Activated T-cell treated with anti-CD3 and anti-CD28 coated beads, Interleukin-2, amount 50 U/mL, for 1 hour (primary cell): ENCODE measurements at regions not wholly inside any gene's neighbourhood (a gene's known extent, or its start where the extent isn't known, plus 50 kb on each side); places are given as distances from the start of the nearest gene placed in this dataset.

ENCODE experiments used
- DNase-seq: peaks from one replicate; pipeline ENCODE4 v3.0.0-alpha.2; 2020

DNA sequence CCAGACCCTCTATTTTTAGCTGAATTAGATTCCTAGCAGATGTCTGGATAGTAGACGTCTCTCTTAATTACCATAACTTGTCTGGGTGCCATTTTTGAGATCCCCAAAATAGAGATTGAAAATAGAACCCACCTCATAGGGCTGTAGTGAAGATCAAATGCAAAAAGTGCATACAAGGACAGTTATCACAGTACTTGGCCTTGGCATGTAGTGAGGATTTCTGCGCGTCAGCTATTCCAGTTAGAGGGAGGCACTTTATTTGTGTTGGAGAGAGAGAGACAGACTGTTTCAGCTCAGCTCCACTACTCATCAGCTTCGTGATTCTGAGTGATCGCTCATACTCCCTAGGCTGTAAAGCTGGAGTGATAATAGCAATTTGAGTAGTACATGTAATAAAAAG is 59.6 kb upstream of the CDH13 start:
- no peak for DNase-seq

DNA sequence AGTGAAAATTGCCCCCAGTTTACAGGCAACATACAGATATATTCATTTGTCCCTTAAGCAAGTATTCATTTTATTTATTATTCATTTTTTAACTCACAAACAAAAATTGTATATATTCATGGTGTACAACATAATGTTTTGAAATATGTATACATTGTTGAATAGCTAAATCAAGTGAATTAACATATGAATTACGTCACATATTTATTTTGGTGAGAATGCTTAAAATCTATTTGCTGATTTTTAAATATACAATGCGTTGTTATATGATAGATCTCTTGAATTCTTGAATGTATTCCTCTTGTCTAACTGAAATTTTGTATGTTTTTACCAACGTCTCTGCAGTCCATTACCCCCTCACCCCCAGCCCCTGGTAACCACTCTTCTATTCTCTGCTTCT is 63.4 kb upstream of the CDH13 start:
- DNase-seq, result no peak

DNA sequence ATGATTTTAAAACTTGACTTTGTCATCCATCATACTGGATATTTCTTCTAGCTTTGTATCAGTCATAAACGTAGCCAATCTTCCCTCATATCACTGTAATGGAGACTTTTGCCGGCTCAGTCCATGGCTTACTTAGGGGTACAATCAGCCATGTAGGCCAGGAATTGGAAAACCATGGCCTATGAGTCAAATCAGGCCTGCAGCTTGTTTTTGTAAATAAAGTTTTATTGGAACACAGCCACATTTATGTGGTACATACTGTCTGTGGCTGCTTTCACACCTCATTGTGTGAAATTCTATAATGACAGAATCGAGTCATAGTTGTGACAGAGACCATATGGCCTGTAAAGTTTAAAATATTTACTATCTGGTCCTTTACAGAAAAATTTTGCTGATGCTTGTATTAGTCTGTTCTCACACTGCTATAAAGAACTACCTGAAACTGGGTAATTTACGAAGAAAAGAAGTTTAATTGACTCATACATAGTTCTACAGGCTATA is 64.5 kb upstream of the CDH13 start:
- no peak for DNase-seq

DNA sequence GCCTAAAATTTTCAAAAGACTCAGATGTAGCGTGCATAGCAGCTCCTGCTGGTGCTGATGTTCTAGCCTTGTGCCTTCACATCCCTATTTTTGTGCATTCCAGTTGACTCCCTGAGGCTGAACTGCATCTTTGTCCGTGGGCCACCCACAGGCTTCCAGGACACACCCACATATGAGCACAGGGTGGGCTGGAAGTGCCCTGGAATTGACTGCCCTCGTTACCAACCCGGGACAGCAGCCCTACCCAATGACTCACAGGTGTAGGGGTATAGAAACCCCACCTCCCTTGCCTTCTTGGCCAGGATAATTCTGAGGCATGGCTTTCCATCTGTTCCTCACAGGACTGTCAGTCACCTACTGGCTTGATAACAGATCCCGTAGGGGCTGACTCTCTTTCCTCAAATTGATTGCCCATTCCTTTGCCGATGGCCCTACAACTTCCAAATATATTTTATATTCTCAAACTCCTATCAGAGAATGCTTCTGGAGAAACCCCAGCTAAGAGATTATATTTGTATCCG is 65.9 kb upstream of the CDH13 start:
- no peak for DNase-seq

DNA sequence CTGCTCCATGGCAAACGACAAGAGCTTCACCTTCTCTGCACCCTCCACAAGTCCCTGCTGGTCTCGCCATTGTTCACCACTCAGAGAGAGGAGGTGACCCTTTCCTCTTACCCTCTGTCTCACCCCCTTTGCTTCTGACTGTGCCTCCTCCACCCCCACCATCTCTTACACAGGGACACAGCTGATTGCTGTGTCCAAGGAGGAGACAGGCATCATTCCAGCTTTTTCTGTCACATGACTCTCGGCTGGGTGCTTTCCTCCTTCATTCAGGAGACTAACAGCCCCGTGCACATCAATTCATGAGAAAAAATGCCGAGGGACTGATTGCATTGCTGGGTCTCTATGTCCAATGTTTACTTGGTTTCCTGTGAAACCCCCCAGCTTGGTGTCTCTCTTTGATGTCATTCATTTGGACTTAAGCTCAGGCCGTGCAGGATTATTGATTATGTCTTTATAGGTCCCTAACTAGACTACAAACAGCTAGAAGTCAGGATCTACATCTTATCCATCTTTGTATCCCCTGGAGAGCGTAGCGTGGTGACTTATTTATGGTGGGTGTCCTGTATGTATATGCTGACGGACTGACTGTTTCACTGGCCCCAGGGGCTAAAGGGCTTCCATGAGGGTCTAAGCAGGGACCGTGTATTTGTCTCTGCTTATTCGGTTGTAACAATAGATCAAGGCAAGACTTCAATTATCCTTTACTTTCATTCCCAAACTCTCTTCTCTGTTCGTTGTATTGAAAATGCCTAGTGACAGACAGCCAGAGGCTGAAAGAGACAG is 82.2 kb upstream of the CDH13 start:
- no peak for DNase-seq

DNA sequence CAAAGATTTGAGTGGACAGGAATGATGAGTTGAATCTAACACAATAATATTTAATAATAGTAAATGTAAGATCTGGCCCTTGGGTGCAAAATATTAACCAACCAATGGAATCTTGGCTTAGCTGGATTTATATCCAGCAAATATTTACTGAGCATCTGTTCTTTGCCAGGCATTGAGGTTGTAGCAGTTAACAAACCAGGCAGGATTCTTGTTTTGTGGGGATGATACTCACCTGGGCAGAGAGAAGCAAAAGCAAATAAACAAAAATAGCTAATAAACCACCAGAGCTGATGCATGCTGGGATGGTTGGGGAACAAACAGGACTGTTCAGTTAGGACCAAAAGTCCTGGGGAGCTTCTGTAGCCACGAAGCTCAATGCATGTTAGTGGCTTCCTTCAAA is 84.1 kb upstream of the CDH13 start:
- DNase-seq, result no peak

DNA sequence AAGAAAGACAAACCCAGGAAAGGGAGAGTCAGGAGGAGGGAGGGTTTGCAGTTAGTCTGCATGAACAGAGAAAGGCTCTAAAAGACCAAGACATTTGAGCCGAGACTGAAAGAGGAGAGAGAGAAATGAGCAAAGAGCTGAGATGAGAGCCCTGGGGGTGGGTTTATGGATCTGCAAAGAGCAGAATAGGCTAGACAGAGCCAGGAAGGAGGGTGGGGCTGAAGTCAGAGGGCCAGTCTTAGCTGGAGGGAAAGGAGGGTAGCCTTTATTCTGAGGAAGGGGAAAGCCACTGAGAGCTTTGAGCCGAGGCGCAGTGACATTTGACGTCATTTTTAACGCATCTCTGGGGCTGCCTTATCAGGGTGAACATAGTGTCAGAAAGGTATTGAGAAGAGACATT is 85.7 kb upstream of the CDH13 start:
- DNase-seq, result no peak

DNA sequence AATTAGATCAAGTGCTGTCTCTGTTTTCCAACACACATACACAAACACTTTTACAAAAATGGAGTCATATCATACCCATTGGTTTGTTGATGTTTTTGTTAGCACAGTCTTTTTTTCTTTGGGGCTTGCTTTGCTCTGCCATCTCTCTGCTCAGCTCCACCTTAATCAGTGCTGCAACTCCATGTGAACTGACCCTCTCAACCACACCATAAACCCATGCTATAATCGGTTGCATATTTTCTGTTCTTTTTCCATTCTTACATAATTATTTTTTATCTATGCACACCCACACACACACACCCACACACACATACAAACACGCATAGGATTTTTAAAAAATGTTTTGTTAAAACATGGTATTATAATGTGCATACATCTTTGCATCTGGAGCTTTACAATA is 91.0 kb upstream of the CDH13 start:
- DNase-seq, result no peak

DNA sequence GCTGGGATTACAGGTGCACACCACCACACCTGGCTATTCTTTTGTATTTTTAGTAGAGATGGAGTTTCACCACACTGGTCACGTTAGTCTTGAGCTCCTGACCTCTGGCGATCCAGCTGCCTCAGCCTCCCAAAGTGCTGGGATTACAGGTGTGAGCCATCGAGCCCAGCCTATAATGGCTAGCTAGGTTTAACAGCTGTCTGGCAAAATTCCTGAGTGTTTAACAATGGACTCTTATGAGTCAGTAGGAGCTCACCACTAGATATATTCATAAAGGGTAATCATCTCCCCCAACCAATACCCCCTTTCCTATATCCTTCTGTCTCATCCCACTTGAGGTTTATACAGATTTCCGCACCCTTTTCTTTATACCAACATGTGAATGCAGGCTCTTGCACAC is 91.5 kb upstream of the CDH13 start:
- DNase-seq, result no peak

DNA sequence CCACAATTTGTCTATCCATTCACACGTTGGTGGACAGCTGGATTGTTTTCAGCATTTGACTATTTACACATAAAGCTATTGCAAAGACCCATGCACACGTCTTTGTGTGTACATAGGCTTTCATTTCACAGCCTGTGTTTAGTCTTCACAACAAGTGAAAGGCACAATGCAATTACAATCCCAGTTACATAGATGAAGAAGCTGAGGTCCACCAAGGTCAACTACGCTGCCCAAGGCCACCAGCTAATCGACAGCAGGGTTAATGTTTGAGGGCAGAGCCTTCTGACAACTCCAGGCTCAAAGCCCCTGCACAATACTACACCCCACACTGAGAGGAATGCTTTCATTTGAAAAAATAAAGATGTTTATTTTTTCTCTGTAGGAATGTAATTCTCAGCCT is 93.6 kb upstream of the CDH13 start:
- DNase-seq, result no peak

DNA sequence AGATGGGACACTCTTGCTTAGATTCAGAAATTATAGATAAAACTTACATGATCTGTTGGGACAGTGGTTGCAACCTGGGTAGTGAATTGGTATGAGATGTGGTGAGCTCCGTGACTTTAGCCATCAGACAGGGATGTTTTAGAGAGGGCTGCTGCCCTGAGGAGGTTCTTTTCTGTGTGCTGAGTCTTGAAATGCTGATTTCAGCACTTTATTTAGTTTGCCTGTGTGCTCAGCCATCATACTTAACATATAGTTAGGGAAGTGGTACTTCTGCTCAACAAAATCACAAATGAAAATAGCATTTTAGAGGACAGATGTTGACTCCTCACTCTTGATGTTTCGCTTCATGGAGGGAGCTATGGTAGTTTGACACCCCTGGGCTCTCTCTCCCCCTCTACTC is 95.9 kb upstream of the CDH13 start:
- no peak for DNase-seq

DNA sequence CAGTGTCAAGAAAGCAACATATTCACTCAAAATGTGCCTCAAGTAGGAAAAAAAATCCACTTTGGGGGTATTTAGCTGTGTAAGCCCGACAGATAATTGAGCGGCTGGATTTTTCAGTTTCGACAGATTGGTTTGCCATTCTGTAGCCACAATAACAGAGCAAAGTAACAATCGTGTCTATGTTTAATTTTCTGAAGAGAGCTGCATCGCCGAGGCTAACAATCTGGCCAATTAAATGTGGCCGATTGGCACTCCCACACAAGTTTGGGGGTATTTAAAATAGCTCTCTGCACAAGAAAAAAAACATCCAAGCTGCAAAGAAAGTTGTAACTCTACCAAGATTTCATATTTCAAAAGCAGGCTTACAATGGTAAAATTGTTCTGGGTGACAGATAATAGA is 99.7 kb upstream of the CDH13 start:
- no peak for DNase-seq

DNA sequence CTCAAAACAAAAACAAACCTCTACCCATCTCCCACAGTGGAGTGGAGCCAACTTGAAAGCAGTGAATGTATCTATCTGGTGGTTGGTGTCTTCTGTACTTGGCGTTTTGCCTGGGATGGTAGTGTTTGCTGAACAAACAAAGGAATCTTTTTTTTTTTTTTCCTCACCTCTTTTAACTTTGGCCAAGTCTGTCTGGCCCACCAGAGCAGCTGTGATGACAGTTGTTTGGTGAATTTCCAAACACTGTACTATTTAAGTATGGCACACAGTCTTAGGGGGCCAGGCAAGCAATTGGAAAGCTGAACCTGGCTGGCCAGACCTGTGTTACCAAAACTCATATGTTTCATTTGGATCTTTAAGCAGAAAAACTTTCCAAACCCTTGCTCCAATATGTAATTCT is 101.8 kb upstream of the CDH13 start:
- no peak for DNase-seq

DNA sequence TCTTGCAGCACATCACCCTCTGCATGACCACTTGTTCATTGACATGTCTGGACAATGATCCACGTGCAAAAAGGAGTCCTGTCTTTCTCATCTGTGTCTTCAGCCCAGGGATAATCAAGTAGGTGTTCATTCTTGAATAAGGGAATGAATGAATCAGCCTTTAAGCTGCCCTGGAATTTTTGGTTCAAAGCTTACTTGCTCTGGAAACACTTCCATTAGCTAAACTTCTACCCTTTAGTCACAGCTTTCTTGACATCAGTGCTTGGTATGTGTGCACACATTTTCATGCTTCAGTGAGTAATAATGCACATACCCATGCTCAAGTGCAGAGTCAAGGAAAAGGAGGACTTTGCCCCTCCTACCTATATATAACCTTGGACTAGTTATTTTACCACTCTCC is 103.0 kb upstream of the CDH13 start:
- DNase-seq, result no peak

DNA sequence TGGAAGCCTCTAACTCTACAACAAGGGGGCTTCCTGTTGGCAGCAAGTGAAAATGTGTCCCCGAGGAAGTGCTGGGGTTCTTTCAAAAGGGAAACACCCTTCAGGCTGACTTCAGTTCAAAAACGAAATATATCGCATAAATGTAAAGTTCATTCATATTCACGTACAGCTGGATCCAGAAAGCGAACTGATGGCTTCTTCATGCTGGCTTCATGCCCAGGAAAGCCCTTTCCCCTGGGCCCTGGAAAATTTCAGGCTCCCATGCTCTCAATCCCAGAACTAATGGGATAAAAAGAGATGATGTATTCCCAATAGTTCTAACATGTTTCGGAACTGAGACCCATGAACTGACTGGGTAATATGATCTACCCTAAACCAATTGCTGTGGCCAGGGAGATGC is 104.7 kb upstream of the CDH13 start:
- no peak for DNase-seq

DNA sequence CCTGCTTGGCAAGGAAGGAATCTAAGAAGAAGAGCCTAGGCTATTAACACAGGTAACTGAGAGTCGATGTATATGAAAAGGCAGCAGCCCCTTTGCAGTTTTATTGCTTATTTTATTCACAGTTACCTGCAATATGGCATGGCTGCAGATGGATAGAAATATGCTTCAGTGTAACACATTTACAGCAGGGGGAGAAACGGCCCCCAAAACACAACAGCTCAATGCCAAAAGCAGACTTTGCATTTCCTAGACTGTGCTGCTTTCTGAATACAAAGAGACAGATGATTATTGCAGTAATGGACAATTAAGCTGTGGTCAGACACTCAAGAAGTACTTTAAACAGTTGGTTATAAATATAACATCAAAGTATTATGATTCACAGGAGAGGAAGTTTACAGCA is 108.0 kb upstream of the CDH13 start:
- no peak for DNase-seq

DNA sequence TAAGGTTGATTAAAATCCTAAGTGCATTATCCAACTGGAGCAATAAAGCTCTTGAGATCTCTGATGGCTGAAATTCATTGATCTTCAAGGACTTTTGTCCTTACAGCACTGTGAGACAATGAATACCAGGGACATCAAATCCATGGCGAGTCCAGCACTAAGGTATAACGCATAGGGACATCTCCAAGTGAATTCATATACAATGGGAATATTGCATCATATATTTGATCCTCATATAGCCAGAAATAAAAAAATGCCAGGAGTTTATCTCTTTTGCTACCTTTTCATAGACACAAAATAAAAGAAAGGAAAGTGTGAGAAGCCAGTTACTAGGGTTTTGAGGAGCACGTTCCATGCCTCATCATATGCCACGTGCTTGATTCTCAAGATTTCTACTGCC is 112.5 kb upstream of the CDH13 start:
- DNase-seq, result no peak

DNA sequence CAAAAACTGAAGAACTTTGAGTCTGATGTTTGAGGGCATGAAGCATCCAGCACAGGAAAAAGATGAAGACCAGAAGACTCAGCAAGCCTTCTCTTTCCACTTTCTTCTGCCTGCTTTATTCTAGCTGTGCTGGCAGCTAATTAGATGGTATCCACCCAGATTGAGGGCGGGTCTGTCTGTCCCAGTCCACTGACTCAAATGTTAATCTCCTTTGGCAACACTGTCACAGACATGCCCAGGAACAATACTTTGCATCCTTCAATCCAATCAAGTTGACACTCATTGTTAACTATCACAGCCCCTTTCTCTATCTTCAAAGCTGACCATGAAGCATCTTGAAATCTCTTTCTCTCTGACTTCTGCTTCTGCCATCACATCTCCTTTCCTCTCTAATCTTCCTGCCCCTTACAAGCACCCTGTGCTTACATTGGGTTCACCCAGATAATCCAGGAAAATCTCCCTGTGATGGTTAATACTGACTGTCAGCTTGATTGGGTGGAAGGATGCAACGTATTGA is 115.9 kb upstream of the CDH13 start:
- DNase-seq, result no peak

DNA sequence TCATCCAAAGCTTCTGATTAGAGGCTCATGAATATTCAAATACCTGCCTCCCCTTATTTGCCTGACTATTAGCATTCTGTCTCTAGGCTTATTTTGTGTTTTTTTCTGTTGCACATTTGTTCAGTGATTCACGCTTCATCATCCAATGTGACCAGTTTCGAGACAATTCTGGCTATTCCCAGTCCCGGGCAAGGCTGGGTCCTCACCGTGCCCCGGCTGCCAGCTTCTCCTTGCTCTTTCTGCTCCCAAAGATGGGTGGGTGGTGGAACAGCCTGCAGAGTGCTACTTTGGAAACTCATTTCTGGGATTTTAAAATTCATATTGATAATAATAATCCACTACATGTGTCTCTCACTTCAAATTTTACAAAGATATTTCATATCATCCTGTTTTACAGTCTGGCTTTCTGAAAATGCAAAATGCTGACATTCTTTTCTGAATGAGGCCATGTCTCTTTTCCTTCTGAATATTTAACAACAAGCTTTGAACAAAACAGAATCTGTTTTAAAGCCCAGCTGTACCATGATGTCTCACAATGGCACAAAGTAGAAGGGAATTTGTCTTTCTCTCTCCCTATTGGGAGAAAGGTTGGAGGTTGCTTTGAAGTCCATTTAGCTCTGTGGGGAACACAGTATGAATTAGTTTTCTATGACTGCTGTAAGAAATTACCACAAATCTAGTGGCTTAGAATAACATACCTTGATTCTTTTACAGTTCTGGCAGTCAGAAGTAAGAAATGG is 116.9 kb upstream of the CDH13 start:
- DNase-seq, result no peak

DNA sequence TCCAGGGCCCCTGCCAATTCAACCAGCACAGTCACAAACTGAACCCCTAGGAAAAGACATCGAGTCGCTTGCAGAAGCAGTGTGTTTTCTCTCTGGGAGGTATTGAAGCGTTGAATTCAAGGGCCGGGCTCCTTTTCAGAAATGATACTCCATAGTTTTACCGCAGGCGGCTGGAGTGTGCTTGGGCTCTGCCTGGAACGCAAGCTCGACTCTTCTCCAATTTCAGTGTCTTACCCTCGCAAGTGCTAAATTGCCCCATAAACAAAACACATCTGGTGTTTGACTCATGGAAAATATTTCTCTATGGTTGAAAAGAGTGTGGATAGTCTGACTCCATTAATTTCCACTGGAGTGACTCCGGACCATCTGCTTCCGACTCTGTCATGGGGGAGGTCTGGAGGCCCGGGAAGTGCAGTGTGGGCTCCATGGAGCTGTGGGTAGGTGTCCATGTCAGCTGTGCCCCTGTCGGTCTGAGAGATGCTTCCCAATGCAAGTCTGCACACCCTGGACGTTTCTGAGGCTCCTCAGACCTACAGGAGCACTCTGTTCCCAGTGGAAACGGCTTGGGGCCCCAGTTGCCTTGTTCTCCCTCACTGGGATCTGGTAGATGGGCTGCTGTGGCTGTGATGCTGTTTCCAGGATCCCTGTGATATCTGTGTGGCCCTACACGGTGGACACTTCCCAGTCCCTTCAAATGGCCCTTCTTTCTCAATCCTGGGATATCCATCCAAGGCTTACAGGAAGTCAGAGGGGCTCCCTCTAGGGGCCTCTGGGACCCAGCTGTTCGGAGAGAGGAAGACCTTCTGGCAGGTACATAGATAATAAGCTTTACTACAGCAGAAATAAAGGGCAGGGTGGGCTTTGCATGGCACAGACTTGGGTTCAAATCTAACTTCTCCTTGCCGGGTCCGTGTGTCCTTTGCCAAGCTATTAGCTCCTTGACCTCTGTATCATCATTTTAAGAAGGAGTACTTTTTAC is 119.8 kb upstream of the CDH13 start:
- DNase-seq, result no peak

DNA sequence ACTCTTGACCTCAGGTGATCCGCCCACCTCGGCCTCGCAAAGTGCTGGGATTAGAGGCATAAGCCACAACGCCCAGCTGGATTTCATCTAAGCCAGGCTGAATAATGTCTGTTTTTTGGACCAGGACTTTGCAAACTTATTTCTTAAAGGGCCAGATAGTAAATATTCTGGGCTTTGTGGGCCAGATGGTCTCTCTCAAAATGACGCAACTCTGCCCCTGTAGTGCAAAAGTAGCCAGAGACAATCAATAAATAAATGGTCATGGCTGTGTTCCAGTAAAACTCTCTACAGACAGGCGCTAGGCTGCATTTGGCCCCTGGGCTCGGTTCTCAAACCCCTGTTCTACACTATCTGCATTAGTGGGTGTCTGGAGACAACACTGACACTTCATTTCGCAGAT is 121.9 kb upstream of the CDH13 start:
- DNase-seq, result no peak

DNA sequence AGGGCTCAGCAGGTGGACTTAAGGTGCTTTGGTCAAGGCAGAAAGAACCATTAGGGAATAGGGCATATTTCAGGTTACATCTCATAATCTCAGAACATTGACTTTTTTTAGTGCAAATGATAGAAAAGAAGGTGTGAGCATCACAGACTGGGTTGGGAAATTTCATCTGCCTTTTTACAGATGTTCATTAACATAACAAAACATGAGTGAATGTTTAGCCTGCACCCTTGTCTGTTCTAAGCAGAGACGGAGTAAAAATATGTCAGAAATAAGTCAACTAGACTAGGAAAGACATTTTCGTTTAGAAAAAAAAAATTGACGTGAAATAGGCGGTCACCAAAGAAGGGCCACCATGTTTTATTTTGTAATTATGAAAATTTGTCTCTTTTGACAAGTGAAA is 127.5 kb upstream of the CDH13 start:
- DNase-seq, result no peak

DNA sequence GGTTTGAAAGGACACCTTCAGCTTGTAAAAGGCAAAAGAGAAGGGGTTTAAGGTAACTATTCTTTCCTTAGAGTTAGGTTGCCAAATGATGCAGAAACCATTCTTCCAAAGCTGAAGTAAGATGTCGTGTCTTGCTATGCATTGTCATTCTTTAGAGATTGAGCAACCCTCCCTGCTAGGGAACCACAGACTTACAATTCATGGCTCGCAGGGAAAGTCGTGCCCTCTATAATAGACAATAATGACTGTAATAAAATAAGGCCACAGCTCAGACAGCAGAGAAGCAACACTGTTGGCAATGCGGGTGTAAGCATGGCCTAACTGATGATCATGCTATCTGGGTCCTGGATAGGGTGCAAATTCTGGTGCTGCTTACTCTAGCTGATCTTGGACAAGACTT is 129.6 kb upstream of the CDH13 start:
- no peak for DNase-seq
